HFF-Myc (cell line): ENCODE measurements at regions not wholly inside any gene's neighbourhood (a gene's known extent, or its start where the extent isn't known, plus 50 kb on each side); places are given as distances from the start of the nearest gene placed in this dataset.

ENCODE experiments used
- DNase-seq: peaks from one replicate; pipeline ENCODE4 v3.0.0-alpha.2; 2011; ENCODE audit warnings: low read depth; ENCODE audit errors: extremely low read depth
- H3K4me3 ChIP-seq: replicated peaks from 2 replicates; pipeline ENCODE4 v1.5.1; 2011; ENCODE audit warnings: low read depth, mild to moderate bottlenecking, control low read depth, low read length
- CTCF ChIP-seq: IDR thresholded peaks from 2 replicates; pipeline ENCODE4 v1.5.1; 2012; ENCODE audit warnings: mild to moderate bottlenecking, low read depth, low read length, control low read depth; ENCODE audit errors: missing control alignments

GRCh38 chr20:59399426-59400099, 99.2 kb downstream of the EDN3 start:
- DNase-seq, result no peak
- H3K4me3 ChIP-seq, result no peak overlapping the region
- TF ChIP-seq CTCF, result no peak

DNA sequence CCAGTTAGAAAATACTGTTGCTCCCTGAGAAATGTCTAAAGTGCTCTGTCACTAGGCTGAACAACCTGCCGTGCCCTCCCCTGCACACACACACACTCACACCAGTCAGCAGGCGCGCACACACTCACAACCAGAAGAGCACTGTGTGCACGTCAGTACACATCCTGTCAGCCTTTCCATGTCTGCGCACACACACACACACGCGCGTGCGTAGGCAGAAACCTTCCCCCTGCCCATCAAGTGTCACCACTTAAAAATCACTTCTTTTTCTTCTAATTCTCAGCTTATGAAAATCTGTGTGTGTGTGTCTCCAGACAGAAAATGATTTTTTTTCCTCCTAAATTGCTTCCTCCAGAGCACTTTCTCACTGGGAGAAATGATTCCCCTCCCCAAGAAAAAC, 100.3 kb downstream of the EDN3 start:
- H3K4me3 ChIP-seq, result no peak overlapping the region
- DNase-seq, result no peak
- no peak for TF ChIP-seq CTCF

- no peak for TF ChIP-seq CTCF
- no peak for DNase-seq
- no peak overlapping the region for H3K4me3 ChIP-seq
Measured at GRCh38 chr20:59402681-59403080, 102.3 kb downstream of the EDN3 start.

DNA sequence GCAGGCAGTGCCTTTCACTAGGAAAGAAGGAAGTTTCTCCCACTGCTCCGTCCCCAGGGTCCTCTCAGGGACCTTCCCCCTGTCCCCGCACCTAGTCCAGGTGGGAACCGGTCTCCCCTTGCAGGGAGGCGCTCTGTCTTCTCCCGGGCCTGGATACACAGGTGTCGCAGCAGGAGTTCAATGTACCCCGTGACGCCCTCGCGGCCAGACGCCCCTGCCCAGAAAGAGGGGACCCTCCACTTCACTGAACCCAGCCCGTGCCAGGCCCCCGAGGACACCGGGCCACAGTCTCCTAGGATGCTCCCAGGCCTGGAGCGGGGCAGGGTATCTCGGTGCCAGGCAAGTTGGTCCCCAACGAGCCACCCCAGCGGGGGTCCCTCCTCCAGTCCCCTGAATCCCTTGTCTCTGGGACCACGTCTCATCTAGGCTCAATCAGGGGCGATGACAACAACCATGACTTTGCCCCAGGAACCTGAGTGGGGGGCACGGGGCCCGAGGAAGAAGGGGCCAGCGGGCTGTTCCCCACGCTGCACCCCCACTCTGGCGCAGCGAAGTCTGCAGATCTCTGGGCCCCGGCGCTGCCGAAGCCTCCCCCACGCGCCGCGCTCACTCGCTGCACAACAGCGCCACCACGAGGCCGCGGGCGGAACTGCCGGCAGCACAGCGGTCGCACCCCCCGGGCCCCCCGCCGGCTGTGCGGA, 103.0 kb downstream of the EDN3 start:
- DNase-seq, result no peak
- TF ChIP-seq CTCF, result peak; percentile 88
- H3K4me3 ChIP-seq, result no peak overlapping the region

- TF ChIP-seq CTCF, result no peak
- H3K4me3 ChIP-seq, result no peak overlapping the region
- DNase-seq, result no peak
Measured at GRCh38 chr20:59403962-59404314, 103.5 kb downstream of the EDN3 start.

DNA sequence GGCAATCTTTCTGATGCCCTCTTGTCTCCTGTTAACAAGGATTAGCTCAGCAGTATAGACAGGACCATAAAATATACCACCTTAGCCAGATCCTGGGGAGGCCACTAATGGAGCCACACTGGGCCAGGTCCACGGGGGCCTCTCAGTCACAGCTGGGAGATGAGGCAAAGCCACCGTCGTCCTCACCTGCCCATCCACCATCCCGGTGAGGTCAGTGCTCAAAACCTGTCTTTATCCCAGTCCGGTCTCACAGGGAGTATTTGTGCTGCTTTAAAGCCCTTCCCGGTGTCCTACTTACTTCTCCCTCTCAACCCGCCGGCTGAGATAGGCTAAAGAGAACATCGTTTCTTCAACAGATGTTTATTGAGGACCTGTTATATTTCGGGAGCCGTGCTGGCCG, 104.3 kb downstream of the EDN3 start:
- no peak overlapping the region for H3K4me3 ChIP-seq
- no peak for TF ChIP-seq CTCF
- no peak for DNase-seq
